VCaP (cell line): ENCODE measurements at regions not wholly inside any gene's neighbourhood (a gene's known extent, or its start where the extent isn't known, plus 50 kb on each side); places are given as distances from the start of the nearest gene placed in this dataset.
A peak's percentile ranks its signal among the peaks of the same experiment; 100 is the strongest.
"Not testable (repeated sequence)": the region's sequence is repeated elsewhere in the genome, so short reads cannot be mapped to it uniquely, and the experiment has no call there.

Experiments used
- H3K27ac ChIP-seq: fragments of 450-650 bp; 2 replicates; pipeline ENCODE4 v1.5.1; 2017
- CTCF ChIP-seq: fragments of 450-650 bp; conservative IDR thresholded peaks from 2 replicates; pipeline ENCODE4 v1.5.1; 2017; ENCODE audit warnings: mild to moderate bottlenecking, moderate library complexity

GRCh38 chr10:53063805-53064204 is 291.2 kb upstream of the MBL2 start:
- TF ChIP-seq CTCF = no peak
- no peak overlapping the region for H3K27ac ChIP-seq

- TF ChIP-seq CTCF = no peak
- H3K27ac ChIP-seq = no peak overlapping the region
Measured at GRCh38 chr10:53052521-53053164, 280.1 kb upstream of the MBL2 start.

GRCh38 chr10:53045315-53045714 is 272.7 kb upstream of the MBL2 start:
- H3K27ac ChIP-seq = no peak overlapping the region
- no peak for TF ChIP-seq CTCF

GRCh38 chr10:53035823-53036222 is 263.2 kb upstream of the MBL2 start:
- H3K27ac ChIP-seq = not testable (repeated sequence)

- no peak for TF ChIP-seq CTCF
Measured at GRCh38 chr10:53033396-53033795, 260.8 kb upstream of the MBL2 start.

GRCh38 chr10:53029872-53030849 is 257.6 kb upstream of the MBL2 start:
- H3K27ac ChIP-seq = peak overlapping the region; percentile 96

More at GRCh38 chr10:53033396-53033795, 260.8 kb upstream of the MBL2 start:
- H3K27ac ChIP-seq = no peak overlapping the region; the same call in 1 of the 2 replicates

GRCh38 chr10:53029449-53029848 is 256.9 kb upstream of the MBL2 start:
- peak overlapping the region; percentile 96 for H3K27ac ChIP-seq
- no peak for TF ChIP-seq CTCF

GRCh38 chr10:53025765-53026164 is 253.2 kb upstream of the MBL2 start:
- peak overlapping the region; percentile 80 for H3K27ac ChIP-seq

GRCh38 chr10:53025172-53025711 is 252.7 kb upstream of the MBL2 start:
- TF ChIP-seq CTCF = no peak
- peak overlapping the region; percentile 80 for H3K27ac ChIP-seq
